AG04449 (cell line): ENCODE measurements at regions not wholly inside any gene's neighbourhood (a gene's known extent, or its start where the extent isn't known, plus 50 kb on each side); places are given as distances from the start of the nearest gene placed in this dataset.
"Not testable (repeated sequence)": the region's sequence is repeated elsewhere in the genome, so short reads cannot be mapped to it uniquely, and the experiment has no call there.

Experiments
- CTCF ChIA-PET: fragments of 350-600 bp; formaldehyde crosslinking; extraction: SDS; loops from one replicate; lab custom pipeline; 2021; ENCODE audit warnings: antibody characterized with exemption; lab: Yijun Ruan, JAX
- POLR2A ChIA-PET: fragments of 400-600, 350-600 bp; formaldehyde crosslinking; extraction: SDS; loops from one replicate; lab custom pipeline; 2020; ENCODE audit warnings: antibody characterized with exemption, inconsistent platforms; lab: Yijun Ruan, JAX
- DNase-seq: peaks from one replicate; pipeline ENCODE4 v3.0.0-alpha.2; 2010; ENCODE audit warnings: low read depth, low spot score
- H3K4me3 ChIP-seq: 2 replicates; pipeline ENCODE4 v1.5.1; 2011; ENCODE audit warnings: low read depth, mild to moderate bottlenecking, control low read depth, low read length
- TF ChIP-seq, protein P1 (sequence below): IDR thresholded peaks from one replicate; pipeline ENCODE4 v1.5.1; 2011; ENCODE audit warnings: mild to moderate bottlenecking, moderate library complexity, low read length, control low read depth, inconsistent platforms; ENCODE audit not compliant: insufficient read depth; ENCODE audit errors: missing control alignments

DNA sequence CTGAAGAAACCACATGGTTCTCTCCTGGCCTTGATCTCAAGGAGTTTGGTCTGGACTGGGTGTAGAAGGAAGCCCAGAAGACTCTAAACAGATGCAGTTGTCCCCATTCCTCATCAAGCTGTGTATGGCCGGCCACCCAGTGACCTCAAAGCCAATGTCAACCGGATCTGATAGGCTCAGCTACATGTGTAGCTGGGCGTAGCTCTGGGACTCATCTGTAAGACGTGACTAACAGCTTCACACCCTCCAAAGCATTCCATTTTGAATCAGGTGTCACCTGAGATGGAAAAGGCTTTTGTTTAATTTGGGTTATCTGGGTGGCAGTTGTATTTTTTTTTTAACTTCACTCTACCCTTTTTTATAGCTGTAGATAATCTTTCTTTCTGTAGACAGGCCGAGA, 130.4 kb downstream of the ABCC12 start:
- TF ChIP-seq, protein P1, sequence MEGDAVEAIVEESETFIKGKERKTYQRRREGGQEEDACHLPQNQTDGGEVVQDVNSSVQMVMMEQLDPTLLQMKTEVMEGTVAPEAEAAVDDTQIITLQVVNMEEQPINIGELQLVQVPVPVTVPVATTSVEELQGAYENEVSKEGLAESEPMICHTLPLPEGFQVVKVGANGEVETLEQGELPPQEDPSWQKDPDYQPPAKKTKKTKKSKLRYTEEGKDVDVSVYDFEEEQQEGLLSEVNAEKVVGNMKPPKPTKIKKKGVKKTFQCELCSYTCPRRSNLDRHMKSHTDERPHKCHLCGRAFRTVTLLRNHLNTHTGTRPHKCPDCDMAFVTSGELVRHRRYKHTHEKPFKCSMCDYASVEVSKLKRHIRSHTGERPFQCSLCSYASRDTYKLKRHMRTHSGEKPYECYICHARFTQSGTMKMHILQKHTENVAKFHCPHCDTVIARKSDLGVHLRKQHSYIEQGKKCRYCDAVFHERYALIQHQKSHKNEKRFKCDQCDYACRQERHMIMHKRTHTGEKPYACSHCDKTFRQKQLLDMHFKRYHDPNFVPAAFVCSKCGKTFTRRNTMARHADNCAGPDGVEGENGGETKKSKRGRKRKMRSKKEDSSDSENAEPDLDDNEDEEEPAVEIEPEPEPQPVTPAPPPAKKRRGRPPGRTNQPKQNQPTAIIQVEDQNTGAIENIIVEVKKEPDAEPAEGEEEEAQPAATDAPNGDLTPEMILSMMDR: no peak
- DNase-seq: no peak
- H3K4me3 ChIP-seq: no peak overlapping the region
- POLR2A ChIA-PET: no interaction called here
- CTCF ChIA-PET: interaction anchor here (0.7 kb wide), 1 partner anchor 11 kb away, joined by 3 read pairs; no protein-coding TSS in a partner anchor

DNA sequence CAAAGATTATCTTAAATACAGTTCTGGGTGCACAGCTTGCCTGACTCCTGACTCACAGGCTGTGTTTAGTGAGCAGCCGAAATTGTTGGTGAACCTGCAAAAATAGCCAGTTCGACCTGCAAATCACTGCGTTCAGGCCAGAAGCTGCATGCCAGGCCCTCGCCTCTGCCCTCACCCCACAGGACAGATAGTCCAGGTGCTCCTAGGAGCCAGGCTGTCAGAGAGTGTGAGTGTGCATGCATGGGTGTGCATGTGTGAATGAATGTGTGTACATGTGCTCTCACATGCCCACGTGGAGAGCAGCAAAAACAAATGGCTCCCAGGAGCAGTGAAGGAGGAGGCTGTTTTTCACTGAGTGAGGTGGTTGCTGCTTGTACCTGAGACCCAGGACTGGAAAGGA, 131.8 kb downstream of the ABCC12 start:
- DNase-seq: no peak
- CTCF ChIA-PET: no interaction called here
- POLR2A ChIA-PET: no interaction called here
- H3K4me3 ChIP-seq: no peak overlapping the region
- TF ChIP-seq, protein P1: no peak

DNA sequence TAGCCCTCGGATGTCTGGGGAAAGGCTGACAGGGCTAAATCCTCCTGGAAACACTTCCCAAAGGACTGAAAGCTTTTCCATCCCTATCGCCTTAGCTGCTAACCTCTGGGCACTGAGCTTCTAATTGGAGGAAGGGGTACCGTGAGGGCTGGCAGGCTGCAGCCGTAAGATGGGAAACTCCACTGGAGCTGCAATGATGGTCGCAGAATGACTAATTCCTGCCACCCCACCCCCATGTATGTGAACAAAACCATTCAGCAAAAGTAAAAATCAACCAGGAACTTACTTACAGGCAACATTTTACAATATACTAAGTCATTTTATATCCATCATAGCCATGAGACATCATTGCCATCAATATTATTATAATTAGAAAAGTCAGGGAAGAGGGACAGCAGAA, 133.3 kb downstream of the ABCC12 start:
- POLR2A ChIA-PET: no interaction called here
- CTCF ChIA-PET: no interaction called here
- TF ChIP-seq, protein P1: no peak
- H3K4me3 ChIP-seq: no peak overlapping the region
- DNase-seq: no peak

DNA sequence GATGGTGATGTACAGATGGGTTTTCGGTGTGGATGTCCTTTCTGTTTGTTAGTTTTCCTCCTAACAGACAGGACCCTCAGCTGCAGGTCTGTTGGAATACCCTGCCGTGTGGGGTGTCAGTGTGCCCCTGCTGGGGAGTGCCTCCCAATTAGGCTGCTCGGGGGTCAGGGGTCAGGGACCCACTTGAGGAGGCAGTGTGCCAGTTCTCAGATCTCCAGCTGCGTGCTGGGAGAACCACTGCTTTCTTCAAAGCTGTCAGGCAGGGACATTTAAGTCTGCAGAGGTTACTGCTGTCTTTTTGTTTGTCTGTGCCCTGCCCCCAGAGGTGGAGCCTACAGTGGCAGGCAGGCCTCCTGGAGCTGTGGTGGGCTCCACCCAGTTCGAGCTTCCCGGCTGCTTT, 135.2 kb downstream of the ABCC12 start:
- H3K4me3 ChIP-seq, POLR2A ChIA-PET, CTCF ChIA-PET, DNase-seq: not testable (repeated sequence)

DNA sequence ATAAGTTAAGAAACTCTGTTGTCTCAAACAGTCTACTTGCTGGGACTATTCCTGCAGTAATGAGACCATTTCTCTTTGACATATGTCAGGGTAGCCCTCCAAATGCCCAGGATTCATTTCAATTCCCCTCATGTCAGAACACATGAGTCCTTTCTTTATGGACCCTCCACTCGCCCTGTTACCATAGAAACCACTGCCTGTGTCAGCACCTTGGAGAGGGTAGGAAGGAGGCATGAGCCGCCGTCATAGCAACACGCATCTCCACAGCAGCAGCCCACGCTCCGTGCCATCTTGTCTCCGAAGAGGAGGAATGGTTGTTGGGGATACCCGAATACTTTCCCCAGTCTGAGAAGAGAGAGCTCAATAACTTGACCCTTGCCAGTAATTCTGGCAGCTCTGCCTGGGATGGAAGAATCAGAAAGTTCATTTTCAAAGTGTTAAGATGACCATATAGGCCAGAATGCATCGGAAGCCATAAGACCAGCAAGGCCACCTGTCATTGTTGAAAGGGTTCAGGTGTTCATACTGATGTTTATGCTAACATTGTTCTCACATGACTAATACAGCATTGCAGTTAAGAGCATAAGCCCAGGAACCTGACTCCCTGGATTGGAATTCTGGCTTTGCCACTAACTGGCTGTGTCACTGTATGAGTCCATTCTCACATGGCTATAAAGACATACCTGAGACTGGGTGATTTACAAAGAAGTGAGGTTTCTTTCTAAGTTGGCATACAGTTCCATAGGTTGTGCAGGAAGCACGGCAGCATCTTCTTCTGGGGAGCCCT, 141.3 kb downstream of the ABCC12 start:
- ChIA-PET POLR2A (no interaction called here), CTCF (interaction anchor here (1.0 kb wide), 1 partner anchor 10 kb away, joined by 3 read pairs; no protein-coding TSS in a partner anchor)
- no peak overlapping the region for H3K4me3 ChIP-seq
- no peak for DNase-seq
- TF ChIP-seq, protein P1: no peak

DNA sequence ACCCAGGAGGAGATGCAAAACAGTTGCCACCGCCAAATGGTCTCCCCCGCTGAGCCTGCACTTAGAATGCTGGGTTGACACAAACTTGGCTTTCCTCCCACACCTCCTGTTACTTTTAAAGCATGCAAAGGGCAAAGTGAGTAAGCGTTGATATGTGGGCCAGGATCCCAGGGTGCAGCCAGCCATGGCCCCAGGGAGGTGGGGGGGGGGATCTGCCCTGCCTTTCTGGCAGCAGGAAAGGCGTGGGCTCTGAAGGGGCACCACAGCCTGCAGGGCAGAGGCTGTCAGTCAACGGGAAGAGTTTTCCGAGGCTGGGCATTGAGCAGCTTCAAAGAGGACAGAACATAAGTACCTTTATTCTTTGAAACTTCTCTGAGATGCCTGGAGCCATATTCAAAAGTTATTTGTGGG, 142.3 kb downstream of the ABCC12 start:
- ChIA-PET CTCF (no interaction called here), POLR2A (no interaction called here)
- no peak for DNase-seq
- TF ChIP-seq, protein P1: no peak
- no peak overlapping the region for H3K4me3 ChIP-seq
